GM18873 (cell line): ENCODE measurements at regions not wholly inside any gene's neighbourhood (a gene's known extent, or its start where the extent isn't known, plus 50 kb on each side); places are given as distances from the start of the nearest gene placed in this dataset.
A peak's percentile ranks its signal among the peaks of the same experiment; 100 is the strongest.
"Not testable (repeated sequence)": the region's sequence is repeated elsewhere in the genome, so short reads cannot be mapped to it uniquely, and the experiment has no call there.

Experiments used
- ATAC-seq: cut with Tn5 transposase; IDR thresholded peaks from one replicate; pipeline ENCODE4 v1.9.1; 2021; ENCODE audit warnings: mild to moderate bottlenecking, moderate library complexity, moderate number of reproducible peaks; ENCODE audit not compliant: unreplicated experiment, low FRiP score

- ATAC-seq, result no peak
Observed at GRCh38 chr12:76186131-76186906, 101.8 kb upstream of the NAP1L1 start.

GRCh38 chr12:76183459-76184186 lies 99.1 kb upstream of the NAP1L1 start:
- ATAC-seq, result peak; percentile 84

GRCh38 chr12:76180401-76181277 lies 96.2 kb upstream of the NAP1L1 start:
- ATAC-seq, result no peak

- ATAC-seq, result no peak
Observed at GRCh38 chr12:76178452-76178851, 94.0 kb upstream of the NAP1L1 start.

- ATAC-seq, result no peak
Observed at GRCh38 chr12:76177821-76178220, 93.3 kb upstream of the NAP1L1 start.

- no peak for ATAC-seq
Observed at GRCh38 chr12:76176940-76177339, 92.5 kb upstream of the NAP1L1 start.

GRCh38 chr12:76175946-76176345 lies 91.5 kb upstream of the NAP1L1 start:
- ATAC-seq, result not testable (repeated sequence)

GRCh38 chr12:76173756-76174155 lies 89.3 kb upstream of the NAP1L1 start:
- ATAC-seq, result no peak

GRCh38 chr12:76158518-76159321 lies 74.2 kb upstream of the NAP1L1 start:
- ATAC-seq, result peak; percentile 98

GRCh38 chr12:76156726-76157125 lies 72.2 kb upstream of the NAP1L1 start:
- ATAC-seq, result no peak

GRCh38 chr12:76156314-76156713 lies 71.8 kb upstream of the NAP1L1 start:
- no peak for ATAC-seq

- no peak for ATAC-seq
Observed at GRCh38 chr12:76155157-76155670, 70.7 kb upstream of the NAP1L1 start.

- no peak for ATAC-seq
Observed at GRCh38 chr12:76153616-76154015, 69.1 kb upstream of the NAP1L1 start.

- ATAC-seq, result peak; percentile 92
Observed at GRCh38 chr12:76152181-76152807, 67.8 kb upstream of the NAP1L1 start.

- no peak for ATAC-seq
Observed at GRCh38 chr12:76144245-76144549, 59.7 kb upstream of the NAP1L1 start.

- ATAC-seq, result peak; percentile 97
Observed at GRCh38 chr12:76143343-76144244, 59.1 kb upstream of the NAP1L1 start.

- no peak for ATAC-seq
Observed at GRCh38 chr12:76142305-76142704, 57.8 kb upstream of the NAP1L1 start.

- no peak for ATAC-seq
Observed at GRCh38 chr12:76138656-76139055, 54.2 kb upstream of the NAP1L1 start.

- no peak for ATAC-seq
Observed at GRCh38 chr12:76137606-76138005, 53.1 kb upstream of the NAP1L1 start.
